Muscle of arm (tissue), 1 donor: ENCODE measurements at regions not wholly inside any gene's neighbourhood (a gene's known extent, or its start where the extent isn't known, plus 50 kb on each side); places are given as distances from the start of the nearest gene placed in this dataset.

Experiments
- DNase-seq: peaks from one replicate; pipeline ENCODE4 v3.0.0-alpha.2; 2013

GRCh38 chr1:30253807-30254440, 469.5 kb downstream of the MATN1 start:
- DNase-seq: no peak

GRCh38 chr1:30253361-30253760, 470.0 kb downstream of the MATN1 start:
- no peak for DNase-seq

- DNase-seq: no peak
These were observed 472.2 kb downstream of the MATN1 start for GRCh38 chr1:30250984-30251850.

GRCh38 chr1:30250338-30250983, 472.9 kb downstream of the MATN1 start:
- DNase-seq: no peak

- no peak for DNase-seq
These were observed 473.7 kb downstream of the MATN1 start for GRCh38 chr1:30249446-30250337.

- no peak for DNase-seq
These were observed 474.6 kb downstream of the MATN1 start for GRCh38 chr1:30248774-30249173.

GRCh38 chr1:30248373-30248772, 475.0 kb downstream of the MATN1 start:
- DNase-seq: no peak

- no peak for DNase-seq
These were observed 478.6 kb downstream of the MATN1 start for GRCh38 chr1:30244801-30245200.

GRCh38 chr1:30242722-30243457, 480.5 kb downstream of the MATN1 start:
- no peak for DNase-seq

- no peak for DNase-seq
These were observed 481.2 kb downstream of the MATN1 start for GRCh38 chr1:30242168-30242567.

- DNase-seq: no peak
These were observed 481.7 kb downstream of the MATN1 start for GRCh38 chr1:30241681-30242080.

GRCh38 chr1:30234091-30234490, 489.3 kb downstream of the MATN1 start:
- no peak for DNase-seq

GRCh38 chr1:30232288-30232899, 491.0 kb downstream of the MATN1 start:
- DNase-seq: no peak

GRCh38 chr1:30229960-30230359, 493.4 kb downstream of the MATN1 start:
- no peak for DNase-seq

GRCh38 chr1:30229557-30229956, 493.8 kb downstream of the MATN1 start:
- DNase-seq: no peak

- DNase-seq: no peak
These were observed 496.7 kb downstream of the MATN1 start for GRCh38 chr1:30226648-30227047.

- no peak for DNase-seq
These were observed 498.0 kb downstream of the MATN1 start for GRCh38 chr1:30225357-30225756.

GRCh38 chr1:30219675-30220074, 503.7 kb downstream of the MATN1 start:
- no peak for DNase-seq

- no peak for DNase-seq
These were observed 504.9 kb downstream of the MATN1 start for GRCh38 chr1:30218438-30218837.

- DNase-seq: no peak
These were observed 506.8 kb downstream of the MATN1 start for GRCh38 chr1:30216602-30217001.

- no peak for DNase-seq
These were observed 509.4 kb downstream of the MATN1 start for GRCh38 chr1:30213936-30214335.
